NCI-H2196 (cell line): ENCODE measurements at regions not wholly inside any gene's neighbourhood (a gene's known extent, or its start where the extent isn't known, plus 50 kb on each side); places are given as distances from the start of the nearest gene placed in this dataset.
A peak's percentile ranks its signal among the peaks of the same experiment; 100 is the strongest.

Experiments
- DNase-seq: peaks from one replicate; lab custom pipeline; 2025; ENCODE audit not compliant: unreplicated experiment; lab: John Stamatoyannopoulos, UW

DNA sequence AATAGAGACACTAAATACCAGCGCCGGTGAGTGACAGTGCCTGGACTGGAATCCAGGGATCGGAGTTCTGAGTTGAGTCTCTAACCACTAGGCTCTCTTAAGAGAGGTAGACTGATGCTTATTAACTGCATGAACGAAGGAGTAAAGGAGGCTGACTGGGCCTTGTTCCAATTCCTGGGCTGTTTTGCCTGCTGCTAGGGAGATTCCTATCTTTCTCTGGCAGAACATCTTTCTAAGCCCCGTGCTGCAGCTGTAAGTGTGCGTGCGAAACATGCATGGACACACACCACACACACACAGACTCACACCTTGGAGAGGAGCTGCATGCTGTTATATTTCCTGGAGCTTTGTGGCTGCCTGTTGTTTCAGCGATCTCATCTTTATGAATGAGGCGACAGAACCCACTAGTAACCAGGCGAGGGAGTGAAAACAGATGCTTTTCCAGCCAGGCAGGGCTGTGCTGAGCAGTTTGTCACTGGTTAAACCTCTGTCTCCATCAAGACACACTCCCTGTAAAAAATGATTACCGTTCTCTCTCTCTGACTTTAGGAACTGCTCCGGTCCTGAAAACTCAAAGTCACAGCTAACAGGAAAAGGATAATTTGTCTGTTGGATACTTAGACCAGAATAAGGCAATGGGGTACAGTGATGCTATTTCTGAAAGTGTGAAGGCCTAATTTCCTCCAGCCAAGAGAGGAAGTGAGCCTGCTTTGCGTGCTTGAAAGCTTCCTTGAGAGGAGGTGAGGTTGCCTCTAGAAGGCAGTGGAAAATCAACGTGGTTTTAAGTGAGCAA is 157.4 kb upstream of the ZNF217 start:
- peak; percentile 24 for DNase-seq

DNA sequence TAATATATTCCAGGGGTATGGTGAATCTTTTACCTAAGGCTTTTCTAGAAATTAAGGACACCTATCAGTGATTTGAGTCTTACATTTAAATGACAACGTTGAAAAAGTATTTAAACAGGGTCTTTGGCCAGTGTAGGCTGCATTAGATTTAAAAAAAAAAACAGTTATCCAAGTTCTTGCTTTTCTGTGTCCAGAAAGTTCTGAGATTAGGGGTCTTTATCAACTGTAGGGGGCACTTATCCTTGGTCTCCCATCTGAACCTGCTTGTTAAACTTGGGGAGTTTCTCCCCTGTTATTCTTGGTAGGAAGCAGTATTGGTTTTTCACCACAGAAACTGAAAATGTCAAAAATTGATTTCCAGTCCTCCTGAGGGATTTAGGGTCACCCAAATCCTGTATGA is 155.9 kb upstream of the ZNF217 start:
- no peak for DNase-seq

DNA sequence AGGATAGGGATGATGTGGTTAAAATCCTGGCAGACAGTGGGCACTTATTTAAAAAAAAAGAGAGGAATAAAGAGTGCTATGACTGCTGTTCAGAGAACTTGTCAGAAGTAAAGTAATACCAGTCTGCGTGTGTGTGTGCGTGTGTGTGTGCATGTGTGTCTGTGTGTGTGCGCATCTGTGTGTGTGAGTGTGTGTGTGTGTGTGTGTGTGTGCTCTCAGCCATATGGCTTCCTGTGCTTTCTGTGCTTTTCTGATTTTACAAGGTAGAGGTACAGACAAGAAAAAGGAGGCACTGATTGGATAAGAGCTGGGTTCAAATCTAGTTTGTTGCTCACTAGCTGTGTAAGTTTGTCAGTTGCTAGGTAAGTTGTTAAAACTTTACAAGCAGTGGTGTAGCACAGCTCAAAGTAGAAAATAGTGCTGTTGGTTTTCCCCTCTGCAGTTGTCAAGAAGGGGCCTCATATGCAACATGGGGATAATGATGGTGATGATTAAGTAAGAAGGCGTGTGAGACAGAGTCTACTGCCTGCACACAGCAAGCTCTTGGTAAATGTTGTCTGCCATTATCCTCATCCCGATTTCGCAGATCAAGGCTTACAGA is 155.3 kb upstream of the ZNF217 start:
- no peak for DNase-seq

DNA sequence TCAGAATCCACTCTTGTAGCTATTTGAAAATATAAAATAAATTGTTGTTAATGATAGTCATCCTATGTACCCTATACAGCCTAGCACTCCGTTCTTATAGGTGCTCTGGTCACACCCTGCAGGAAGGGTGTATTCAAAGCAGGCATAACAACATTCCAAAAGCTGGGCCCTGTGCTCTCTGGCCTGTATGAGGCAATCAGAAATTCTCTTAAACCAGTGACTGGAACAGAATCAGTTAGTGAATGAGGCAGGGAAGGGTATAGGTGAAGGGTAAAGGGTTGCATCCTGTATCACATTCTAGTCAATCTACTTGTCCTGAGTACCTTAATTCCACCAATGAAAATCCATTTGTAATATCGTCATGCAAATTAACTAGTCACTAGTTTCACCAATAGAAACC is 154.5 kb upstream of the ZNF217 start:
- DNase-seq: no peak

DNA sequence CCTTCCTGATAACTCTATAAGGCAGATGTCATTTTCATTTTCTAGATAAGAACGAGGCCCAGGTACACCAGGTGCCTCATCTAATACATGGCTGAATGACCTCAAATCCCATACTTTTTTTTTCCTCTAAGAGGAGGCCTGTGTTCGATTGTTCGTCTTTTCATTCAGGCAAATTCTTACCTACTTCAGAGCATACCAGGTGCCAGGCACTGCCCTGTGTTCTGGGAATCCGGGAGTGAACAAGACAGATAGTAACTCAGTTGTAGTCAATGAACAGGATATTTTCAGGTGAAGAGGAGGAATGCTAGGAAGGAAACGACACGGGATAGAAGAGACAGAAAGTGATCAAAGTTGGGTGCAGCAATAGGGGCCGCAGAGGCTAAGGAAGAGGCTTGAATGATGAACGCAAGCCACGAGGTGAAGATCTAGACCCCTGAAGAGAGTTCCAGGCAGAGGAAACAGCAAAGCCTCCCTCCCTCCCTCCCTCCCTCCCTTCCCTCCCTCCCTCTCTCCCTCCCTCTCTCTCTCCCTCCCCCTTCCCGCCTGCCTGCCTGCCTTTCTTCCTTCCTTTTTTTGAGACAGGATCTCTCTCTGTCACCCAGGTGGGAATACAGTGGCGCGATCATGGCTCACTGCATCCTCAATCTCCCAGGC is 150.1 kb upstream of the ZNF217 start:
- DNase-seq: no peak

DNA sequence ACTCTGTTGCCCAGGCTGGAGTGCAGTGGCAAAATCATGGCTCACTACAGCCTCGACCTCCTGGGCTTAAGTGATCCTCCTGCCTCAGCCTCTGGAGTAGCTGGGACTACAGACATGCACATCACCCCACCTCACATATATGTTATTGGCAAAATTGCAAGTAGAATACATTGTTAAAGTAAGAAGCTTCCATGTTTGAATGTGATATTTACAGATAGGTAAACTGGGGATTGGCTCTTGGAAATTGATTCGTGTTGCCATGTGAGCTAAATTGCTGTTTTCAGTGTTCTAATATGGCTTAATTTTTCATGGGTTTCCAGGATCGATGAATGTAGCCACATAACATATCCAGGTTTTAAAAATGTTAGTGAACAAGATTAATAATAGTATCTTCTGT is 149.0 kb upstream of the ZNF217 start:
- no peak for DNase-seq

DNA sequence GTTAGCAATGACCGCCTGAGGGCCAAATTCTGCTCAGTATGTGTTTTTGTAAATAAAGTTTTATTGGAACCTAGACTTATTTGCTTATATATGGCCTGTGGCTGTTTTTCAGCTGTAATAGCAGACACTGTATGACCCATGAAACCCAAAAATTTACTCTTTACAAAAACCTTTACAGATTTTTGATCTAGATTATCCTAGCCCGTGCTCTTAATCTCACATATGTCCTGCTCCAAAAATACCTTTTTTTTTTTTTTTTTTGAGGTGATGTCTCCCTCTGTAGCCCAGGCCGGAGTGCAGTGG is 148.0 kb upstream of the ZNF217 start:
- no peak for DNase-seq

DNA sequence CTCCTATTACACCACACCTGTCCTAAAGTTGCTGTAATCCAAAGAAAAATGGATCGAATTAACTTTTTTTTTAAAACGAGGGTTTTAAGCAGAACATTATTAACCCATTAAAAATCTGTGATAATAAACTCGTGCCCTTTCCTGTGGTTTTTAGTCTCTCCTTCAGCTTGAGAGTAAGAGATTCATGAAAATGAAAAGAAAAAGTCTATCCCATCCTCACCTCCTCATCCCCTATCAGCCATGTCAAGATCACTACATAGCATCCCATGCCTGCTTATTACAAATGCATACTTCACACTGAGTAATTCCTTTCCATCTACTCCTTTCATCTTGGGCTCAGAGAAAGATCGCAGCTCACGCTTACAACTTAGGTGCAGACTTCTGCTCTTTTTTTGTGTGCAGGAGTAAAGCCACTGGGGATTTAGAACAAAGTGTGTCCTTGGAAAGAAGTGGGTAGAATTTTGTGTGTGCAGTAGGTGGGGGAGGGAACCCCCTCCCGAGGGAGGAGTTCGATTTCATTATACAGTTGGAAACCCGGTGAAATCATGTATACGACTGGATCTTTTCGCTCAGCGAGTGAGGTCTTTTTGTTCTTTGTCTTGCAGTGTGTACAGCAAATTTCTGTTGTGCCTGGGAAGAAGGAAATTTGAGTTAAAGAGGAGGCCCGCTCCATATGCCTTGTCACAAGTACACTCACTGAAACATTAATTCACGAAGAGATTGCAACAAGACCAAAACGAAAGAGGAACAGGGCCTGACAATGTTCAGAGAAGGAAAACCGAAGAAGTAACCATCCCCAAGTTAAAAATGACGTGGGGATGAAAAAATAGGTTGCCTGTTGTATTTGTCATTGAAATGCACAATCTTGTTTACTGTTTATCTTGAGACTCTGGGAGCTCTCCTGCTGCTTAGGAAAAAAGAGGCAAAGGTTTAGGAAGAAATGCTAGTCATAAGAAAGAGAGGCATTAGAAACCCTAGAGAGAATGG is 146.5 kb upstream of the ZNF217 start:
- no peak for DNase-seq

DNA sequence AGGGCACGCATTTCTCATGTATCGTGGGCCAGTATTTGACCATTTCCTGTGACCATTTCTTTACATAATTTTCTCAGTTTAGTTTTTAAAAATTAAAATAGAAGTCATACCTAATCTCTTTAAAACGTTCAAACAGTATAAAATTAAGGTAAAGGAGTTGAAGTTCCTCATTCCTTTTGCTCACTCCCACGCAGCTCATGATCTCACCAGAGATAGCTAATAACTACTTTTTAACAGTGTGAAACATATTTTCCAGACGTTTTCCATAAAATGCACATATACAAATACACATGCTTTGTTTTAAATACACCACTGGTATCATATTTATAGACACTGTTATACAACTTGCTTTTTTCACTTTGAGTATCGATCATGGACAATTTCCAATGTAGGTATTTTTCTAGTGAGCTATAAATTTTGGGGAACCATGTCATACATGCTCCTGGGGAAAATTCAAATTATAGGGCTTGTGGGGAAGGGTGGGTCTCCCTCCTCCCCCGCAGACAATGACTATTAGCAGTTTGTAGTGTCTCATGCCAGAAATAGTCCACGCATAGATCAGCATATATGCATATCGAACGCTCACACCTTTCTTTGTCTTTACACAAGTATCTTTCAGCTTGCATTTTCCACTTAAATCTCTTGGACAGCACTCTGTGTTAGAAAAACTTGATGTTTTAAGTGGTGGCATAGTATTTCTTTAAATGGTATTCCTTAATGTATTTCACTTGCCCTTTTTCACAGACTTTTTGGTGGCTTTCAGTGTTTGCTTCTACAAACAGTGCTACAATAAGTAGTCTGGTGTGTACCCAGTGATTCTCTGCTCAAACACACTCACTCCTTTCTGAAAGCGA is 145.5 kb upstream of the ZNF217 start:
- no peak for DNase-seq

DNA sequence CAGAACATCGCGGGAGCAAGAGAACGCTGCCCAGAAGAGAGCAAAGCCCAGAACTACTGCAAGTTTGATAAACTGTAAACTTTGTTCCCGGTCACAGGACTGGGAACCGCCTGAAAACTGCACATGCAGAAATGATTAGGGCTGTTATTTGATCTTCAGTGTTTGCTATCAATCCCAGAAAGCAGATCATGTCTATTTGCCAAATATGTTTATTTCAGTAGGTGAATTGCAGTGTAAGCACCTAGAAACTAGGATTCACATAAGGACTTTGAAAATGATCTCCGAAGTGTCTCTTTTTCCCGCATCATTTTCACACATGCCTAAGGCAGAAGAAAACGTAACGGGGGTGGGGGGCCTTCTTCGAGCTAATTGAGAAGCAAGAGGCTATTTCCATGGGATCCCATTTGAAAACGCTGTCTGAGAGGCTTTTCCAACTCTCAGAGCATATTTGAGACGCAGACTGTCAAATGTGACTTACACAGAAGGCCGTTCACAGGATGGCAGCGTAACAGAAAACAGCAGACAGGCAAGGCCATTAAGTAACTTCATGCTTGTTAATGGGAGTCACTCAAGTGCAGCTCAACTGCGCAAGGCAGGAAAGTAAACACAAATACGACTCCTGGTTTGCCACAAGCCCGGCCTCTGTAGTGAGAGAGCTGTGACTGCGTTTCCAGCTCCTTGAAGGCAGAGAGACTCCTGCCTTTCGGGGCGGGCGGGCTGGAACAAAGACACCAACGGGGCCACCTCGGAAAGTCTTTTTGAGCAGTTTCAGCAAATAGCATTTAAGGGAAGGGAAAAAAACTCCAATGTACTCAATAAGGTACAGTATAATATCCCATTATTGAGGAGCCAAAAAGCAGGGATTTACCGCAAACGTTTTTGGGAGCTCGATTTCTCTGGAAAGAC is 144.7 kb upstream of the ZNF217 start:
- DNase-seq: peak; percentile 70

DNA sequence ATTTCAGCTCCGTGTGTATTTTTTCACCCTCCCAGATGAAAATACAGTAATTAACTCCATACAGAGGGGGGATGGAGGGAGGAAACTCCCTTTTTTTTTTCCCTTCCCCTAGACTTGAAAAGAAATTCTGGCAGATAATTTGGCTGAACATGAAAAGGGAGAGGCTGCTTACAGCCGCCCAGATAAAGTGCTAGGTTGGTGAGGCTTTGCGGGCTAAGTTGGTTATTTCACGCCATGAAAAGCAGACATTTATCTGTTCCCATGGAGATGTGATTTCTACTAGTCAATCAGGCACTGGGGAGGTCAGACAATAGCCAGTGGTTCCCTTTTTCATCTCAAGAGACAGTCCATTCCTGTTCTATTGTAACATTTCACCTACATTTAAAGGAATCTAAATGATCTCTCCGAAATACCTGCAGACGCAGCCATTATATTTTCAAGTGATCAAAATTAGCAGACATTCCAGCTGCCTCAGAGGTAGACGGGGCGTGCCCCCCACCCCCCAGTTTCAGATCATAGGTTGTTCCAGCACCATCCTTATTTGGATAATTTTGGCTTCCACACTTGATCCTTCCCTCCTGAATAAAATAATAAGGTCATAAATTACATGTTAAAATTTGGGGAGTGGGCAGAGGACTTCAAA is 143.9 kb upstream of the ZNF217 start:
- DNase-seq: no peak

DNA sequence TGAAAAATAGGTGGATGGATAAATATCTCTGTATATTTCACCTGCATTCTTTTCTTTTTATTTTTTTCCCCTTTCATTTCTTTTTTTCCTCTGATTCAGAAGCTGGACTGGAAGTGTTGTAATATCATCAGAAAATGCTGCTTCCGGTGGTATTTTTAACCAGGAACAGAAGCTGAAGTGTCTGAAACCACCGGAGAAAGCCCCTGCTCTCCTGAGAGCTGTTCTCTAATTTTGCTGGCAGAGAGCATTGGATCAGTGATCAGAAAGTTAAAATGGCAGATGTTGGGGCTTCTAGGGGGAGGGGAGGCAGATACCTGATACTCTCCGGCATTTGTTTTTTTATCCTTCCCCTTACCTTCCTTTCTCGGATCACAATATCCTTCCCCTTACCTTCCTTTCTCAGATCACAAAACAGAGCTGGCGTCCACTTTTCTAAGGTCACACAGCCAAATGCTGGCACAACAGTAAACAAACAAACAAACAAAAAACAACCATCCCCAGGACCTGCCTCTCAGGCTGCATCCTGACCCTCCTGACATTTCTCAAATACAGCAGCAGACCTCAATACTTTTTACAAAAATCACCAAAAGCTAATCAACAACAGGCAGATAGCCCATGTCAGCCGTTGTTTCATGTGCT is 143.2 kb upstream of the ZNF217 start:
- no peak for DNase-seq

DNA sequence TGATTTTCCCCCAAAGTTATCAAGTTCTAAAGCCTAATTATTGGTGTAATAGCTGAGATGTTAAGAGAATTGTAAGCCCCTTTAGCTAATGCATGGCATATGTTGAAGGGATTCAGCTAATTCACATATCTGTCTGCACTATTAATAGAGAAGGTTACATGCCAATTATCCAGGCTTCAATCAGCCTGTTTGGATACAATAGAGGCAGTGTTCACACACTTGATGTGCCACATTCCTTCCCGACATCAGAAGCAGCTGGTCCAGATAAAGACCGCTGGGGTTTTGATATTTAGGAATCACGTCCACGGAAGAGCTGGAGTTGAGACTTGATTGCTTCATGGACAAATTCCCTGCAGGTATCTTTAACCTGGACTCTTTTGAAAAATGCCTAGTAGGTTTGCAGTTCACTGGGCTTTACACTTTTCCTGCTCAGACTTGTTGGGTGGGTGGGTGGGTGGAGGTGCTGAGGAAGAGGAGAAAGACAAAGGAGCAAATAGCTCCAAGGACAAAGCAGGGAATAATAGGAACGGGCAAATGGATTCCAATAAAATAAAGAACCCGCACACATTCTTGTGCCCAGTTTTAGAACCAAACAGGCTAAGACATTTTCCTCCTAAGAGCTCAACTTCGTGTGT is 142.6 kb upstream of the ZNF217 start:
- DNase-seq: no peak

DNA sequence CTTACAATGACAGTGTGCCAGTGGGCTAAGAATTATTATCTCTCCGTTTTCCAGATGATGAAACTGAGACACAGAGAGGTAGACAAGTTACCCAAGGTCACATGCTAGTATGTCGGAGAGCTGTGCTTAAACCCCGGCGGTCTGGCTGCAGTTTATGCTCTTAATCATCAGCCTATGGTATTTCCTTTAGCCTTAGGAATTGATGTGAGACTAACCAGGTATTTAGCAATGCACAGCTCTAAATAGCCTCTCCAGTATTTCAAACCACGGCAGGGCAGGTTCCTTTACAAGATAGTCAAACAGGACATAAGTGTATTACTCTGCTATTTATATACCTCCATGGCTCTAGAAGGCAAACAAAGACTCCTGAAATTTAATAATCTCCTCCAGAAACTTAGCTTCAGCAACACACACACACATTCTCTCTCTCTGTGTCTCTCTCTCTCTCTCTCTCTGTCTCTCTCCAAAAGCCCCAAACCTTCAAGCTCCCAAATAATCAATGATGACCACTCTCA is 142.0 kb upstream of the ZNF217 start:
- DNase-seq: no peak

DNA sequence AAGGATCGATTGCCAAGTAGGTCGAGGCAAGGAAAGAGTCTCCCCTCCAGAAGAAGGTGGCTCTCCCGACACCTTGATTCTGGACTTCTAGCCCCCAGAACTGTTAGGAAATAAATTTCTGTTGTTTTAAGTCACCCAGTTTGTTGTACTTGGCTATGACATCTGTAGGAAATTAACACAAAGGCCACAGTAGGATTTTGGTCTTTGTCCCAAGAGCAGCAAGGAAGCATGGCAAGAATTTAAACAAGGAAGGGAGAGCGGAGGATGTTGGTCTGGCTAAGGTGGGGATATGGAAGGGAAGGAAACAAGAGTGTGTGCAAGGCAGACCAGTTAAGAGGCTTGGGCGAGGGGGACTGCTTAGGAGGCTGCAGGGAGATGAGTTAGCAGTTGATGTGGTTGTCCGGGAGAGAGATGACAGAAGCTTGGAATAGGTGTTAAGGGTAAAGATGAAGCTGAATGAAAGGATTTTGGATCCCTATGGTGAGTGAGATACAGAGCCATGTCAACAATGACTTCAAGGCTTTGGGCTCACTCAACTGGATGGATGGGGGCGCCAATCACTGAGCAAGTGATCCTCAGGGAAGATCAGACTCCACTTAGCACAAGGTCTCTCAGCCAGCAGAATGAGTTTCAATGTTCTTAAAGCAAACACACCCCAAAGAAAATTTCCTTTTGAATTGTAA is 140.5 kb upstream of the ZNF217 start:
- DNase-seq: no peak

DNA sequence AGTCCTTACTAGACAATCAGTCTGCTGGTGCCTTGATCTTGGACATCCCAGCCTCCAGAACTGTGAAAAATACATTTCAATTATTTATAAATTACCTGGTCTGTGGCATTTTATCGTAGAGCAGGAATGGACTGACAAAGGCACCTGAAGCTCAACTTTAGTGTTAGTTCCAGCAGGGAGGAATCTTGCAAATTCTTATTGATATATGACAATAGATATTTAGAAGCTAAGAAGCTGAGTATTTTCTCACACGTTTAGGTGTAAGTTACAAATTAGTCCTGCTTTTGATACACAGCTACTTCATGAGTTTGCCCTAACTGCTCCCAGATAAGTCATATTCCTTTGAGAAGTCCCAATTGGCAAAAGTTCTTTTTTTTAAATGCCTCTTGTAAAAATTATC is 138.0 kb upstream of the ZNF217 start:
- DNase-seq: no peak

DNA sequence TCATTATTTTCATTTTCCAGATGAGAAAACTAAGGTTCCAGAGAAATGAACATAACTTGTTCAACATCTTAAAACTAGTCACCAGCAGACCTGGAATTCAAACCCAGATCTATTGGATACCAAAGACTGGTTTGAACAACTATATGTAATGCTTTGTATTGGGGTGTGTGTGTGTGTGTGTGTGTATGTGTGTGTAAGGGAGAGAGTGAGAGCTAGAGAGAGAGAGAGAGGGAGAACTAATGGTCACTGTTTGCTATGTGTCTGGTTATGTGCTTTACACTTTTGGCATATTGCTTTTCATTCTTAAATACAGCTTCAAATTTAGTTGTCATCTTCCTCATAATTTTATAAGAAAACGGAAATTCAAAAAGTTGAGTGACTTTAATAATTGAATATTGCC is 134.7 kb upstream of the ZNF217 start:
- DNase-seq: no peak
